Retinal pigment epithelial cell (primary cell): ENCODE measurements at regions not wholly inside any gene's neighbourhood (a gene's known extent, or its start where the extent isn't known, plus 50 kb on each side); places are given as distances from the start of the nearest gene placed in this dataset.

Experiments used
- DNase-seq: peaks from one replicate; pipeline ENCODE4 v3.0.0-alpha.2; 2010; ENCODE audit warnings: low read depth
- H3K4me3 ChIP-seq: 2 replicates; pipeline ENCODE4 v1.5.1; 2011; ENCODE audit warnings: mild to moderate bottlenecking, low read length, control low read depth, moderate library complexity
- TF ChIP-seq, protein P1 (sequence below): conservative IDR thresholded peaks from 2 replicates; pipeline ENCODE4 v1.5.1; 2011; ENCODE audit warnings: low read depth, low read length, control low read depth, inconsistent platforms

DNA sequence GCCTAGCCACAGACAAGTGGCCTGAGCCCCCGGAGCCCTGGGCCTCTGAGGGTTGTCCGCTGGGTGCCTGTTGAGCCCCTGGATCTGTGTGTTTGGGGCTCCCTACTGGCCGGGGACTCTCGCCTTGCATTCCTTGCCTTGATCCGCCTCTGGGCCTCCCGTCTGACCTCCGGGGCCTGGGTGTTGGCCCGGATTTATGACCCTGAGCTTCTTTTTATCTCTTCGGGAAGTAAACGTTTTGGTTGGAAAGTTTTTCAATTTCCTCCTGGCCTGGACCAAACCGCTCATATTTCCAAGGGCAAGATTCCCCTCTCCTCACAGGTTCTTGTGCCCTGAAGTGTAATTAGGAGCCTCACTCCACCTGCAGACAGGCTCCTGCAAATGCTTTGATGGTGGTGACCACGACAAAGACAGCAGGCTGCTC is 69.3 kb upstream of the EGFLAM start:
- no peak overlapping the region for H3K4me3 ChIP-seq
- DNase-seq: no peak

GRCh38 chr5:38188591-38188990 is 69.8 kb upstream of the EGFLAM start:
- no peak for DNase-seq
- TF ChIP-seq, protein P1, sequence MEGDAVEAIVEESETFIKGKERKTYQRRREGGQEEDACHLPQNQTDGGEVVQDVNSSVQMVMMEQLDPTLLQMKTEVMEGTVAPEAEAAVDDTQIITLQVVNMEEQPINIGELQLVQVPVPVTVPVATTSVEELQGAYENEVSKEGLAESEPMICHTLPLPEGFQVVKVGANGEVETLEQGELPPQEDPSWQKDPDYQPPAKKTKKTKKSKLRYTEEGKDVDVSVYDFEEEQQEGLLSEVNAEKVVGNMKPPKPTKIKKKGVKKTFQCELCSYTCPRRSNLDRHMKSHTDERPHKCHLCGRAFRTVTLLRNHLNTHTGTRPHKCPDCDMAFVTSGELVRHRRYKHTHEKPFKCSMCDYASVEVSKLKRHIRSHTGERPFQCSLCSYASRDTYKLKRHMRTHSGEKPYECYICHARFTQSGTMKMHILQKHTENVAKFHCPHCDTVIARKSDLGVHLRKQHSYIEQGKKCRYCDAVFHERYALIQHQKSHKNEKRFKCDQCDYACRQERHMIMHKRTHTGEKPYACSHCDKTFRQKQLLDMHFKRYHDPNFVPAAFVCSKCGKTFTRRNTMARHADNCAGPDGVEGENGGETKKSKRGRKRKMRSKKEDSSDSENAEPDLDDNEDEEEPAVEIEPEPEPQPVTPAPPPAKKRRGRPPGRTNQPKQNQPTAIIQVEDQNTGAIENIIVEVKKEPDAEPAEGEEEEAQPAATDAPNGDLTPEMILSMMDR: no peak
- no peak overlapping the region for H3K4me3 ChIP-seq

More for the DNA sequence above, 69.3 kb upstream of the EGFLAM start:
- TF ChIP-seq, protein P1: no peak

DNA sequence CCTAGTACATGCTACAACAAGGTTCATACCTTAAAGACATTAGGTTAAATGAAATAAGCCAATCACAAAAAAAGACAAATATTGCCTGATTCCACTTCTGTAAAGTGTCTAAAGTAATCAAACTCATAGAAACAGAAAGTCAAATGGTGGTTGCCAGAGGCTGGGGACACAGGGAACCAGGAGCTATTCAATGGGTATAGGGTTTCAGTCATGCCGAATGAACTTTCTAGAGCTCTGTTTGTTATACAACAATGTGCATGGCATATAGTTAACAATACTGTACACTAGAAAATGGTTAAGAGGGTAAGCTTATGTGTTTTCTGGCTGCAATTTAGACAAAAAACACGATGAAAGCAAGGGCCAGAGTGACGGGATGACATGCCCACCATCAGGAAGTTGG is 70.8 kb upstream of the EGFLAM start:
- no peak overlapping the region for H3K4me3 ChIP-seq
- TF ChIP-seq, protein P1: no peak
- DNase-seq: no peak

GRCh38 chr5:38184627-38185026 is 73.7 kb upstream of the EGFLAM start:
- H3K4me3 ChIP-seq: no peak overlapping the region
- no peak for DNase-seq
- TF ChIP-seq, protein P1: no peak

DNA sequence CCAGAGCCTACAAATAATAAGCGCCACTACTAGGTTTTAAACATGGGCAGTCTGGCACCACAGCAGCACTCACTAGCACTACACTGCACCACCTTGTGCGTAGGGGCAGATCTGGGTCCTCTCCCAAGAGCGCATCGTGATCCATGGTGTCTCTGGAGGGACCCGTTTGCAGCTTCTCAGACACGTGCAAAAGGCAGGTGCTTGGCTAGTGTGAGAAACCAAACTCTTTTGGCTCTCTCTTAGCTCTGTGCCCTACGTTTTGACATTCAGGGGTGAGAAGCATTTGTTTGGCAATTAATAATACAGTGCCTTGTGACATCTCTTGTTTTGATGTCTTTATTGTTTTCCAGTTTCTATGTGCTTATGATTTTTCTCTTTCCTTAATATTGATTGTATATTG is 75.4 kb upstream of the EGFLAM start:
- H3K4me3 ChIP-seq: no peak overlapping the region
- TF ChIP-seq, protein P1: no peak
- no peak for DNase-seq

DNA sequence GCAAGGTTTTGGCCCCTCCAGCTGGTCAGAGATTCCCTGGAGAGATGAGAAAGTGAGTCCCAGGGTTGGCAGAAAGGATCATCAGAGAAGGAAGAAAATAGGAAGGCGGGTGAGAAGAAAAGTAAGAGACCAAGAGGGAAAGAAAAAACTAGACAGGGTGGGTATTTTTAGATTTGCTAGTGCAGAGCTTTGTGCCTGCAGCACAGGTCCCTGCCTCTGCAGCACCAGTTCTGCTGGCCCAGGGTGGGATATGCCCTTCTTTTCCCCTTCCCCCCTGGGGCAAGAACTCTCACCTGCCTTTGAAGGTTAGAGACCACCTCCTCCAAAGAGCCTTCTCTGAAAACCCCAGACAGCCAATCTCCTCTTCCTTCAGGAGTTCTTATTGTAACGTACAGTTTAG is 90.3 kb upstream of the EGFLAM start:
- no peak overlapping the region for H3K4me3 ChIP-seq
- DNase-seq: no peak
- TF ChIP-seq, protein P1: no peak

DNA sequence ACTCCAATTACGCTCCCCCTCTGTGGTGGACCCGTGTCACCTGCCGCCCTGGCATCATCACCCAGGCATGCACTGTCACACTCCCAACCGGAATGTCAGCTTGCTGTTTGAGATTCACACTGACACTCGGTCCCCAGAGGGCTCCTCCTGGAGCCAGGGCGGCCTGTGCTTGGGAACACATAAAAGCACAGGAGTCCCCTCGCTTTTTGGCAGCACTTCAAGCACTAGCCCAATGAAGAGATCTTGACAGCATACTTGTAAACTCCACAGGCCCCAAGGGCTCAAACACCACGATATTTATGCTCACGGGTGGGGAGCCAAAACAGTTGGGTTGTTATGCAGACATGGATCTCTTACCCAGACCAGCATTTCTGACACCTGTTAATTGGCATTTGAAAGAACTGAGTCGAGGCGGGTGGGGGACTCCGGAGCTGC is 90.8 kb upstream of the EGFLAM start:
- TF ChIP-seq, protein P1: no peak
- no peak overlapping the region for H3K4me3 ChIP-seq
- no peak for DNase-seq
